ENCODE measurements at regions not wholly inside any gene's neighbourhood (a gene's known extent, or its start where the extent isn't known, plus 50 kb on each side); places are given as distances from the start of the nearest gene placed in this dataset.
A peak's percentile ranks its signal among the peaks of the same experiment; 100 is the strongest.

GRCh38 chr9:13501018-13501417, 221.5 kb upstream of the MPDZ start:
- Histone ChIP-seq H3K36me3 (ENCODE audit: control insufficient read depth in 1 of 2, insufficient read depth in 2 of 2, low read length in 2 of 2) (no peaks in the 10 kb centered on the region), H3K27ac (ENCODE audit: low read length) (no peak overlapping the region), H3K4me3 (ENCODE audit: low read depth in 1 of 2, low read length in 2 of 2) (no peak overlapping the region), H3K9me3 (ENCODE audit: control insufficient read depth in 1 of 2, low read length in 2 of 2) (no peaks in the 10 kb centered on the region), H3K4me1 (ENCODE audit: control insufficient read depth in 1 of 2, insufficient read depth in 2 of 2, low read length in 2 of 2) (peaks cover 0 to 3% of the 10 kb centered on the region in 2 donors), H3K27me3 (ENCODE audit: low read depth, low read length) (no peaks in the 10 kb centered on the region)

- Histone ChIP-seq H3K4me3 (ENCODE audit: low read depth in 1 of 2, low read length in 2 of 2) (no peak overlapping the region), H3K9me3 (ENCODE audit: control insufficient read depth in 1 of 2, low read length in 2 of 2) (no peaks in the 10 kb centered on the region), H3K36me3 (ENCODE audit: control insufficient read depth in 1 of 2, insufficient read depth in 2 of 2, low read length in 2 of 2) (no peaks in the 10 kb centered on the region), H3K27me3 (ENCODE audit: low read depth, low read length) (no peaks in the 10 kb centered on the region), H3K4me1 (ENCODE audit: control insufficient read depth in 1 of 2, insufficient read depth in 2 of 2, low read length in 2 of 2) (peaks cover 0 to 3% of the 10 kb centered on the region in 2 donors), H3K27ac (ENCODE audit: low read length) (no peak overlapping the region)
Measured at GRCh38 chr9:13500034-13500433, 220.5 kb upstream of the MPDZ start.

GRCh38 chr9:13493697-13494096, 214.2 kb upstream of the MPDZ start:
- H3K36me3 ChIP-seq (ENCODE audit: control insufficient read depth in 1 of 2, insufficient read depth in 2 of 2, low read length in 2 of 2) = no peaks in the 10 kb centered on the region
- no peak overlapping the region for H3K27ac ChIP-seq (ENCODE audit: low read length)
- H3K9me3 ChIP-seq (ENCODE audit: control insufficient read depth in 1 of 2, low read length in 2 of 2) = no peaks in the 10 kb centered on the region
- no peak overlapping the region for H3K4me3 ChIP-seq (ENCODE audit: low read depth in 1 of 2, low read length in 2 of 2)
- no peaks in the 10 kb centered on the region for H3K4me1 ChIP-seq (ENCODE audit: control insufficient read depth in 1 of 2, insufficient read depth in 2 of 2, low read length in 2 of 2)
- no peaks in the 10 kb centered on the region for H3K27me3 ChIP-seq (ENCODE audit: low read depth, low read length)

- no peak overlapping the region for H3K4me3 ChIP-seq (ENCODE audit: low read depth in 1 of 2, low read length in 2 of 2)
- no peaks in the 10 kb centered on the region for H3K4me1 ChIP-seq (ENCODE audit: control insufficient read depth in 1 of 2, insufficient read depth in 2 of 2, low read length in 2 of 2)
- H3K27me3 ChIP-seq (ENCODE audit: low read depth, low read length) = no peaks in the 10 kb centered on the region
- no peak overlapping the region for H3K27ac ChIP-seq (ENCODE audit: low read length)
- H3K9me3 ChIP-seq (ENCODE audit: control insufficient read depth in 1 of 2, low read length in 2 of 2) = no peaks in the 10 kb centered on the region
- no peaks in the 10 kb centered on the region for H3K36me3 ChIP-seq (ENCODE audit: control insufficient read depth in 1 of 2, insufficient read depth in 2 of 2, low read length in 2 of 2)
Measured at GRCh38 chr9:13491493-13492424, 212.3 kb upstream of the MPDZ start.

- Histone ChIP-seq H3K36me3 (ENCODE audit: control insufficient read depth in 1 of 2, insufficient read depth in 2 of 2, low read length in 2 of 2) (no peaks in the 10 kb centered on the region), H3K27me3 (ENCODE audit: low read depth, low read length) (no peaks in the 10 kb centered on the region), H3K9me3 (ENCODE audit: control insufficient read depth in 1 of 2, low read length in 2 of 2) (no peaks in the 10 kb centered on the region), H3K27ac (ENCODE audit: low read length) (no peak overlapping the region), H3K4me1 (ENCODE audit: control insufficient read depth in 1 of 2, insufficient read depth in 2 of 2, low read length in 2 of 2) (no peaks in the 10 kb centered on the region), H3K4me3 (ENCODE audit: low read depth in 1 of 2, low read length in 2 of 2) (no peak overlapping the region)
Measured at GRCh38 chr9:13491138-13491492, 211.6 kb upstream of the MPDZ start.

GRCh38 chr9:13487936-13488335, 208.4 kb upstream of the MPDZ start:
- H3K36me3 ChIP-seq (ENCODE audit: control insufficient read depth in 1 of 2, insufficient read depth in 2 of 2, low read length in 2 of 2) = no peaks in the 10 kb centered on the region
- H3K27me3 ChIP-seq (ENCODE audit: low read depth, low read length) = no peaks in the 10 kb centered on the region
- H3K4me3 ChIP-seq (ENCODE audit: low read depth in 1 of 2, low read length in 2 of 2) = no peak overlapping the region
- no peaks in the 10 kb centered on the region for H3K9me3 ChIP-seq (ENCODE audit: control insufficient read depth in 1 of 2, low read length in 2 of 2)
- no peaks in the 10 kb centered on the region for H3K4me1 ChIP-seq (ENCODE audit: control insufficient read depth in 1 of 2, insufficient read depth in 2 of 2, low read length in 2 of 2)
- no peak overlapping the region for H3K27ac ChIP-seq (ENCODE audit: low read length)

GRCh38 chr9:13487498-13487897, 208.0 kb upstream of the MPDZ start:
- Histone ChIP-seq H3K4me1 (ENCODE audit: control insufficient read depth in 1 of 2, insufficient read depth in 2 of 2, low read length in 2 of 2) (no peaks in the 10 kb centered on the region), H3K9me3 (ENCODE audit: control insufficient read depth in 1 of 2, low read length in 2 of 2) (no peaks in the 10 kb centered on the region), H3K36me3 (ENCODE audit: control insufficient read depth in 1 of 2, insufficient read depth in 2 of 2, low read length in 2 of 2) (no peaks in the 10 kb centered on the region), H3K4me3 (ENCODE audit: low read depth in 1 of 2, low read length in 2 of 2) (no peak overlapping the region), H3K27me3 (ENCODE audit: low read depth, low read length) (no peaks in the 10 kb centered on the region), H3K27ac (ENCODE audit: low read length) (no peak overlapping the region)

- Histone ChIP-seq H3K27ac (ENCODE audit: low read length) (no peak overlapping the region), H3K27me3 (ENCODE audit: low read depth, low read length) (no peaks in the 10 kb centered on the region), H3K9me3 (ENCODE audit: control insufficient read depth in 1 of 2, low read length in 2 of 2) (no peaks in the 10 kb centered on the region), H3K4me1 (ENCODE audit: control insufficient read depth in 1 of 2, insufficient read depth in 2 of 2, low read length in 2 of 2) (no peaks in the 10 kb centered on the region), H3K36me3 (ENCODE audit: control insufficient read depth in 1 of 2, insufficient read depth in 2 of 2, low read length in 2 of 2) (no peaks in the 10 kb centered on the region), H3K4me3 (ENCODE audit: low read depth in 1 of 2, low read length in 2 of 2) (no peak overlapping the region)
Measured at GRCh38 chr9:13487071-13487470, 207.6 kb upstream of the MPDZ start.

- Histone ChIP-seq H3K4me1 (ENCODE audit: control insufficient read depth in 1 of 2, insufficient read depth in 2 of 2, low read length in 2 of 2) (no peaks in the 10 kb centered on the region), H3K9me3 (ENCODE audit: control insufficient read depth in 1 of 2, low read length in 2 of 2) (no peaks in the 10 kb centered on the region), H3K27ac (ENCODE audit: low read length) (peak overlapping the region; percentile 29), H3K36me3 (ENCODE audit: control insufficient read depth in 1 of 2, insufficient read depth in 2 of 2, low read length in 2 of 2) (no peaks in the 10 kb centered on the region), H3K4me3 (ENCODE audit: low read depth in 1 of 2, low read length in 2 of 2) (no peak overlapping the region), H3K27me3 (ENCODE audit: low read depth, low read length) (no peaks in the 10 kb centered on the region)
Measured at GRCh38 chr9:13485068-13485596, 205.6 kb upstream of the MPDZ start.

GRCh38 chr9:13484186-13484585, 204.7 kb upstream of the MPDZ start:
- H3K36me3 ChIP-seq (ENCODE audit: control insufficient read depth in 1 of 2, insufficient read depth in 2 of 2, low read length in 2 of 2) = no peaks in the 10 kb centered on the region
- H3K4me1 ChIP-seq (ENCODE audit: control insufficient read depth in 1 of 2, insufficient read depth in 2 of 2, low read length in 2 of 2) = no peaks in the 10 kb centered on the region
- H3K4me3 ChIP-seq (ENCODE audit: low read depth in 1 of 2, low read length in 2 of 2) = no peak overlapping the region
- H3K27me3 ChIP-seq (ENCODE audit: low read depth, low read length) = no peaks in the 10 kb centered on the region
- H3K27ac ChIP-seq (ENCODE audit: low read length) = no peak overlapping the region
- H3K9me3 ChIP-seq (ENCODE audit: control insufficient read depth in 1 of 2, low read length in 2 of 2) = no peaks in the 10 kb centered on the region

GRCh38 chr9:13481274-13481673, 201.8 kb upstream of the MPDZ start:
- Histone ChIP-seq H3K4me3 (ENCODE audit: low read depth in 1 of 2, low read length in 2 of 2) (no peak overlapping the region), H3K27ac (ENCODE audit: low read length) (no peak overlapping the region), H3K36me3 (ENCODE audit: control insufficient read depth in 1 of 2, insufficient read depth in 2 of 2, low read length in 2 of 2) (no peaks in the 10 kb centered on the region), H3K9me3 (ENCODE audit: control insufficient read depth in 1 of 2, low read length in 2 of 2) (no peaks in the 10 kb centered on the region), H3K27me3 (ENCODE audit: low read depth, low read length) (no peaks in the 10 kb centered on the region), H3K4me1 (ENCODE audit: control insufficient read depth in 1 of 2, insufficient read depth in 2 of 2, low read length in 2 of 2) (peaks cover 0 to 4% of the 10 kb centered on the region in 2 donors)

Measured in muscle layer of duodenum (tissue), 2 donors.